Fibroblast of mammary gland (primary cell): ENCODE measurements at regions not wholly inside any gene's neighbourhood (a gene's known extent, or its start where the extent isn't known, plus 50 kb on each side); places are given as distances from the start of the nearest gene placed in this dataset.

ENCODE experiments used
- DNase-seq: peaks from one replicate; pipeline ENCODE4 v3.0.0-alpha.2; 2010; ENCODE audit warnings: low read depth
- H3K4me3 ChIP-seq: 2 replicates; pipeline ENCODE4 v1.5.1; 2011; ENCODE audit warnings: low read depth, mild to moderate bottlenecking, low read length, moderate library complexity; ENCODE audit not compliant: control insufficient read depth
- CTCF ChIP-seq: conservative IDR thresholded peaks from 2 replicates; pipeline ENCODE4 v1.5.1; 2011; ENCODE audit warnings: low read depth, low read length, inconsistent platforms; ENCODE audit not compliant: control insufficient read depth, insufficient read depth

- no peak overlapping the region for H3K4me3 ChIP-seq
- TF ChIP-seq CTCF = no peak
- DNase-seq = no peak
These were observed 1214.0 kb downstream of the BRD1 start for GRCh38 chr22:48613566-48614200.

GRCh38 chr22:48612077-48612995 lies 1215.3 kb downstream of the BRD1 start:
- DNase-seq = no peak
- H3K4me3 ChIP-seq = no peak overlapping the region
- no peak for TF ChIP-seq CTCF

GRCh38 chr22:48609279-48609865 lies 1218.3 kb downstream of the BRD1 start:
- no peak for DNase-seq
- H3K4me3 ChIP-seq = no peak overlapping the region

GRCh38 chr22:48607901-48608662 lies 1219.6 kb downstream of the BRD1 start:
- DNase-seq = no peak
- TF ChIP-seq CTCF = no peak
- H3K4me3 ChIP-seq = no peak overlapping the region

More at GRCh38 chr22:48609279-48609865, 1218.3 kb downstream of the BRD1 start:
- no peak for TF ChIP-seq CTCF

- TF ChIP-seq CTCF = no peak
- H3K4me3 ChIP-seq = no peak overlapping the region
- no peak for DNase-seq
These were observed 1220.9 kb downstream of the BRD1 start for GRCh38 chr22:48606684-48607307.
